ENCODE measurements at regions not wholly inside any gene's neighbourhood (a gene's known extent, or its start where the extent isn't known, plus 50 kb on each side); places are given as distances from the start of the nearest gene placed in this dataset.

DNA sequence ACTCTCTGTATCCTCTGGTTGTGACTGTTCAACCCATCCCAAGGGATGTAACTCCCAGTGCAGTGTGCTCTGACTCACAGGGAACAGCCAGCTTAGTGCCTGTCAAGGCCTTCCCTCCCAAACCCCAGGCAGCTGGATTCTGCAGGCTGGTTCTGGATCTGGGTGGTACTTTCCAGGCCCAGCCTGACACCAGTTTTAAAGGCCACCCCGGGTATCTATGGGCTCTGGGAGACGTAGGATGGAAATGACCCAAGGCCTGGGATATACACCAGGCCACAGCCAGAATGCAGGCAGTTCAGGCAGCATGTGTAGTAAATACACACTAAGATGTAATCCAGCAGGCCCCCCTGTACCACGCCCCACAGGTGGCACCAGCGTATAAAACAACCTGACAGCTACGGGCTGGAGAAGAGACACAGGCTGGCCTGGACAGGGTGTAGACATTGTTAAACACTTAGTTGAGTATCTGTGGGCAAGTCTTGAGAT is 64.2 kb downstream of the SPINK2 start:
- TF ChIP-seq, protein P1, sequence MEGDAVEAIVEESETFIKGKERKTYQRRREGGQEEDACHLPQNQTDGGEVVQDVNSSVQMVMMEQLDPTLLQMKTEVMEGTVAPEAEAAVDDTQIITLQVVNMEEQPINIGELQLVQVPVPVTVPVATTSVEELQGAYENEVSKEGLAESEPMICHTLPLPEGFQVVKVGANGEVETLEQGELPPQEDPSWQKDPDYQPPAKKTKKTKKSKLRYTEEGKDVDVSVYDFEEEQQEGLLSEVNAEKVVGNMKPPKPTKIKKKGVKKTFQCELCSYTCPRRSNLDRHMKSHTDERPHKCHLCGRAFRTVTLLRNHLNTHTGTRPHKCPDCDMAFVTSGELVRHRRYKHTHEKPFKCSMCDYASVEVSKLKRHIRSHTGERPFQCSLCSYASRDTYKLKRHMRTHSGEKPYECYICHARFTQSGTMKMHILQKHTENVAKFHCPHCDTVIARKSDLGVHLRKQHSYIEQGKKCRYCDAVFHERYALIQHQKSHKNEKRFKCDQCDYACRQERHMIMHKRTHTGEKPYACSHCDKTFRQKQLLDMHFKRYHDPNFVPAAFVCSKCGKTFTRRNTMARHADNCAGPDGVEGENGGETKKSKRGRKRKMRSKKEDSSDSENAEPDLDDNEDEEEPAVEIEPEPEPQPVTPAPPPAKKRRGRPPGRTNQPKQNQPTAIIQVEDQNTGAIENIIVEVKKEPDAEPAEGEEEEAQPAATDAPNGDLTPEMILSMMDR (IDR thresholded peaks at IDR 0.05) = no peak
- no peak for TF ChIP-seq POLR2A (IDR thresholded peaks at IDR 0.05)

All from esophagus squamous epithelium (tissue), 4 donors.